DND-41 (cell line): ENCODE measurements at regions not wholly inside any gene's neighbourhood (a gene's known extent, or its start where the extent isn't known, plus 50 kb on each side); places are given as distances from the start of the nearest gene placed in this dataset.

ENCODE experiments used
- ATAC-seq: fragments of 200-7000 bp; cut with Tn5 transposase; 3 replicates; pipeline ENCODE4 v1.9.1; 2021; ENCODE audit warnings: low read depth; ENCODE audit not compliant: insufficient read depth
- DNase-seq: peaks from one replicate; pipeline ENCODE4 v3.0.0-alpha.2; 2020
- H2AFZ ChIP-seq: 2 replicates; pipeline ENCODE4 v1.6.0; 2012; ENCODE audit warnings: low read depth, low read length
- H3K27ac ChIP-seq: 2 replicates; pipeline ENCODE4 v1.5.1; 2012; ENCODE audit warnings: low read length, inconsistent platforms
- H3K27me3 ChIP-seq: fragments of 200-600 bp; sonication (generic); 2 replicates; pipeline ENCODE4 v1.6.0; 2012; ENCODE audit warnings: low read length, mild to moderate bottlenecking, inconsistent platforms; ENCODE audit not compliant: insufficient read depth, poor library complexity
- H3K36me3 ChIP-seq: 2 replicates; pipeline ENCODE4 v1.5.1; 2012; ENCODE audit warnings: low read length, inconsistent platforms; ENCODE audit not compliant: insufficient read depth
- H3K4me1 ChIP-seq: 2 replicates; pipeline ENCODE4 v1.5.1; 2012; ENCODE audit warnings: mild to moderate bottlenecking, low read length; ENCODE audit not compliant: insufficient read depth
- H3K4me2 ChIP-seq: 2 replicates; pipeline ENCODE4 v1.6.0; 2012; ENCODE audit warnings: mild to moderate bottlenecking, moderate library complexity, low read length, inconsistent platforms; ENCODE audit not compliant: insufficient read depth
- H3K4me3 ChIP-seq, 2 experiments: fragments of 200-600 bp in 1 of 2; shearing (Covaris generic) in 1 of 2; 2 replicates each; pipeline ENCODE4 v1.5.1; 2012 to 2016; ENCODE audit warnings: inconsistent platforms in 2 of 2, low read length in 2 of 2, mild to moderate bottlenecking in 2 of 2, low read depth in 1 of 2, moderate library complexity in 1 of 2
- H3K79me2 ChIP-seq: 2 replicates; pipeline ENCODE4 v1.6.0; 2012; ENCODE audit warnings: low read length, inconsistent platforms; ENCODE audit not compliant: insufficient read depth
- H3K9ac ChIP-seq: 2 replicates; pipeline ENCODE4 v1.6.0; 2012; ENCODE audit warnings: low read depth, mild to moderate bottlenecking, inconsistent platforms, low read length, moderate library complexity
- H3K9me3 ChIP-seq: 2 replicates; pipeline ENCODE4 v1.5.1; 2012; ENCODE audit warnings: low read length, moderate library complexity, mild to moderate bottlenecking, inconsistent platforms; ENCODE audit not compliant: insufficient read depth, severe bottlenecking
- H4K20me1 ChIP-seq: 2 replicates; pipeline ENCODE4 v1.6.0; 2012; ENCODE audit warnings: low read length; ENCODE audit not compliant: insufficient read depth
- EZH2 ChIP-seq: IDR thresholded peaks from 3 replicates; pipeline ENCODE4 v1.6.1; 2012; ENCODE audit warnings: borderline replicate concordance, low read depth, mild to moderate bottlenecking, moderate library complexity, low read length, inconsistent platforms; ENCODE audit not compliant: severe bottlenecking
- TF ChIP-seq, protein P1 (sequence below): IDR thresholded peaks from 2 replicates; pipeline ENCODE4 v1.5.1; 2012; ENCODE audit warnings: borderline replicate concordance, low read length, moderate library complexity, mild to moderate bottlenecking; ENCODE audit not compliant: poor library complexity, severe bottlenecking; ENCODE audit errors: extremely low read depth

DNA sequence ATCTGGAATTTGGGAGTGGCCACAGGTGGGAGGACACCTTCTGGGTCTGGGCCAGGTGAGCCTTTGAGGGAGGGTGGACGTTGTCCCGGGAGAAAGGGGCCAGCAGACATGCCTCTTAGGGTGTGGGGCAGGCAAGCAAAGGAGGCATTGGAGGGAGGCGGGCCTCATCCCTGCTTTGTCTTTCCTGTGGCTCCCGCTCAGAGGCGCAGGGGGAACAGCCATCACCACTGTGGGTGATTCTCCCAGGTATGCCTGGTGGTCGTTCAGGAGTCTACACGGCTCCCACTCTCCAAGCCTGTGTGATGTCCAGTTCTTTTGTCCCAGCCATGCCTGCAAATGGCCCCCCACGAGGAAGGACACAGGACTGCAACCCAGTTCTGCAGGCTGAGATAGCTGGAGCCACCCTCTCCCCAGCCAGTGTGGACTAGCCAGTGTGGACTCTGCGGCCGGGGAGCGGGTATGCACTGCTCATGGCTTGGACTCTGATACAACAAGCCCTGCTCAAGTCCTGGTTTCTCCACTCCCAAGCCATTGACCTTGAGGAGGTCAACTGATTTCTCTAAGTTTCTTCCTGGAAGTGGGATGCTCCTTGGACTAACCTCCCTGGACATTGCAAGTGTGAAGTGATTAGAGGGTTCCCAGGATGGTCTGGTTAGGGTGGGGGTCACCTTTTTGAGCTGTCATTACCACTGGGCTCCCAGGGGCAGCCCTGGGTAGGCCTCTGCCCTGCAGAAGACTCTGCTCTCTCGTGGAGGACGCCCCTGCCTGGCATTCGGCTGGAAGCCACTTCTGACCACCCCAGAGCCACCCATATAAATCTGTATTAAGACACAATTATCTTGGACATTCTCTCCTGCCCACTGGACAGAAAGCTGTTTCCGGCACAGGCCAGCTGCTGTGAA lies 1151.2 kb downstream of the BRD1 start:
- Histone ChIP-seq H3K27me3 (no peaks in the 10 kb centered on the region), H3K27ac (no peak overlapping the region), H3K79me2 (no peaks in the 10 kb centered on the region), H3K9me3 (peaks cover 11% of the 10 kb centered on the region), H3K4me2 (no peak overlapping the region), H3K4me1 (no peaks in the 10 kb centered on the region), H3K9ac (no peak overlapping the region), H3K4me3 (no peak overlapping the region), H3K36me3 (no peaks in the 10 kb centered on the region), H2AFZ (no peak overlapping the region), H4K20me1 (no peaks in the 10 kb centered on the region)
- TF ChIP-seq, protein P1, sequence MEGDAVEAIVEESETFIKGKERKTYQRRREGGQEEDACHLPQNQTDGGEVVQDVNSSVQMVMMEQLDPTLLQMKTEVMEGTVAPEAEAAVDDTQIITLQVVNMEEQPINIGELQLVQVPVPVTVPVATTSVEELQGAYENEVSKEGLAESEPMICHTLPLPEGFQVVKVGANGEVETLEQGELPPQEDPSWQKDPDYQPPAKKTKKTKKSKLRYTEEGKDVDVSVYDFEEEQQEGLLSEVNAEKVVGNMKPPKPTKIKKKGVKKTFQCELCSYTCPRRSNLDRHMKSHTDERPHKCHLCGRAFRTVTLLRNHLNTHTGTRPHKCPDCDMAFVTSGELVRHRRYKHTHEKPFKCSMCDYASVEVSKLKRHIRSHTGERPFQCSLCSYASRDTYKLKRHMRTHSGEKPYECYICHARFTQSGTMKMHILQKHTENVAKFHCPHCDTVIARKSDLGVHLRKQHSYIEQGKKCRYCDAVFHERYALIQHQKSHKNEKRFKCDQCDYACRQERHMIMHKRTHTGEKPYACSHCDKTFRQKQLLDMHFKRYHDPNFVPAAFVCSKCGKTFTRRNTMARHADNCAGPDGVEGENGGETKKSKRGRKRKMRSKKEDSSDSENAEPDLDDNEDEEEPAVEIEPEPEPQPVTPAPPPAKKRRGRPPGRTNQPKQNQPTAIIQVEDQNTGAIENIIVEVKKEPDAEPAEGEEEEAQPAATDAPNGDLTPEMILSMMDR: no peak
- TF ChIP-seq EZH2: no peak
- ATAC-seq (no peak), DNase-seq (no peak)

DNA sequence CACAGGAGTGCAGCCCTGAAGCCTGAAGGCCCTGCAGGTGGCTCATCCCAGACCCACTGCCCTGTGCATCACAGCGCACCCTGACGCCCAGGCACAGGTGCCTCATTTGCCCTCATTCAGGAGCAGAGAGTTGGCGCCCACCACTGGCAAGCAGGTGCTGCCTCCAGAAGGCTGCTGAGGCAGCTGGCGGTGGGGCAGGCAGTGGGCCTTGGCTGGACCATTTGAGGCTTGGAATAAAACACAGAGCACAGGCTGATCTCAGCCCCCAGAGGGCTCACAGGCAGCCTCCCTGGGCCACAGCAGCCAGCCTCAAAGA lies 1151.9 kb downstream of the BRD1 start:
- no peak for TF ChIP-seq EZH2
- TF ChIP-seq, protein P1: no peak
- peaks cover 12% of the 10 kb centered on the region for H3K9me3 ChIP-seq

DNA sequence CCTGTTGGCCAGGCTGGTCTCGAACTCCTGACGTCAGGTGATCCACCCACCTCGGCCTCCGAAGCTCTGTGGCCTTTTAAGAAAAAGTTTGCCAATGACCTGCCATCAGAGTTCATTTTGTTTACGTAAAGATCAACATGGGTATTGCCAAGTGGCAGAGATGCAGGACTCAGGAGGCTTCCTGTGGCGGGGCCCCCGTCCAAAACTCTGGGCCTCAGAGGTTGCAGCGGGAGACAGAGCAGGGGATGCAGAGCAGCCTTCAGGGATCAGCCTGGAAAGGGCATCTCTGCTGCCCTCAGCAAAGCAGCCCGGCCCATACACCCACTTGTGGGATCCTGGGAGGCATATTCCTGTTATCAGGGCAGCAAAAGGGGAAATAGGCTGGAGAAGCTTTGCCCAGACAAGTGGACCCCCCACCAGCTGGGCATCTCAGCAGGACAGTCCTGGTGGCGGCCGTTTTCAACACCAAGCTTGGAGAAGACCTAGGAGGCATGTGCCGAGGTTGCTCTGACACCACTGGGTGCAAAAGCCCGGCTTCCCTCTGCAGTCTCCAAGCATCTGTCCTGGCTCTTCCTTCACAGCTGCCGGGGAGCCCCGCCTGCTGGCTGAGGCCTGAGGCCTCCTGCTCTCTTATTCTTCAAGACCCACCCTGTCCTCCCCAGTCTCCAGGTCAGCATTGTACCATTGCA lies 1152.4 kb downstream of the BRD1 start:
- no peaks in the 10 kb centered on the region for H3K4me1 ChIP-seq
- no peak overlapping the region for H3K27ac ChIP-seq
- DNase-seq: no peak
- H3K9me3 ChIP-seq: peaks cover 17% of the 10 kb centered on the region
- H3K9ac ChIP-seq: no peak overlapping the region
- no peak for ATAC-seq
- no peaks in the 10 kb centered on the region for H3K79me2 ChIP-seq
- H3K4me3 ChIP-seq: no peak overlapping the region
- no peaks in the 10 kb centered on the region for H3K27me3 ChIP-seq
- no peak overlapping the region for H2AFZ ChIP-seq
- no peaks in the 10 kb centered on the region for H4K20me1 ChIP-seq
- TF ChIP-seq, protein P1: no peak
- no peak for TF ChIP-seq EZH2
- no peaks in the 10 kb centered on the region for H3K36me3 ChIP-seq
- H3K4me2 ChIP-seq: no peak overlapping the region

More for the DNA sequence above, 1151.9 kb downstream of the BRD1 start:
- Histone ChIP-seq H3K9ac (no peak overlapping the region), H3K4me1 (no peaks in the 10 kb centered on the region), H3K36me3 (no peaks in the 10 kb centered on the region), H3K27me3 (no peaks in the 10 kb centered on the region), H4K20me1 (no peaks in the 10 kb centered on the region), H2AFZ (no peak overlapping the region), H3K4me3 (no peak overlapping the region), H3K4me2 (no peak overlapping the region), H3K79me2 (no peaks in the 10 kb centered on the region), H3K27ac (no peak overlapping the region)
- ATAC-seq: no peak
- no peak for DNase-seq
